HEK293 (cell line): ENCODE measurements at regions not wholly inside any gene's neighbourhood (a gene's known extent, or its start where the extent isn't known, plus 50 kb on each side); places are given as distances from the start of the nearest gene placed in this dataset.

Source experiments
- CTCF ChIA-PET: fragments of 350-600 bp; formaldehyde crosslinking; extraction: SDS; loops from one replicate; lab custom pipeline; 2021; ENCODE audit warnings: antibody characterized with exemption; lab: Yijun Ruan, JAX
- POLR2A ChIA-PET: fragments of 300-600 bp; formaldehyde crosslinking; extraction: SDS; loops from one replicate; lab custom pipeline; 2020; ENCODE audit warnings: antibody characterized with exemption, inconsistent platforms; lab: Yijun Ruan, JAX
- H3K27ac ChIP-seq: fragments of 200-500 bp; sonication (Bioruptor generic); 2 replicates; pipeline ENCODE4 v1.5.1; 2014; ENCODE audit warnings: low read depth, low read length, control low read depth, inconsistent platforms; ENCODE audit errors: extremely low read depth
- H3K36me3 ChIP-seq, 2 experiments: fragments of 200-500 bp in 1 of 2; sonication (Bioruptor generic) in 1 of 2; 1 replicate in 1 of 2; 2 replicates in 1 of 2; pipeline ENCODE4 v1.5.1; 2014 to 2017; ENCODE audit warnings: inconsistent platforms in 2 of 2, low read length in 2 of 2; ENCODE audit not compliant: control insufficient read depth in 2 of 2, insufficient read depth in 1 of 2
- H3K4me1 ChIP-seq: fragments of 200-500 bp; sonication (Bioruptor generic); 2 replicates; pipeline ENCODE4 v1.5.1; 2014; ENCODE audit warnings: mild to moderate bottlenecking, low read length, inconsistent platforms; ENCODE audit not compliant: control insufficient read depth, insufficient read depth
- H3K4me3 ChIP-seq: 2 replicates; pipeline ENCODE4 v1.5.1; 2011; ENCODE audit warnings: low read depth, mild to moderate bottlenecking, control low read depth, low read length, moderate library complexity
- H3K9me3 ChIP-seq: fragments of 200-500 bp; sonication (Bioruptor generic); 2 replicates; pipeline ENCODE4 v1.5.1; 2014; ENCODE audit warnings: low read depth, low read length, inconsistent platforms; ENCODE audit not compliant: control insufficient read depth, insufficient read depth
- KLF8 ChIP-seq: fragments of 450-650 bp; formaldehyde crosslinking; IDR thresholded peaks from 2 replicates; pipeline ENCODE4 v1.5.1; 2016; ENCODE audit warnings: missing biosample characterization, missing genetic modification characterization
- PRDM1 ChIP-seq: fragments of 450-650 bp; formaldehyde crosslinking; IDR thresholded peaks from 2 replicates; pipeline ENCODE4; 2016; ENCODE audit warnings: missing biosample characterization, missing genetic modification characterization
- WT1 ChIP-seq: fragments of 450-650 bp; formaldehyde crosslinking; IDR thresholded peaks from 2 replicates; pipeline ENCODE4 v1.5.1; 2016; ENCODE audit warnings: missing biosample characterization, missing genetic modification characterization
- ZBTB20 ChIP-seq: fragments of 450-650 bp; formaldehyde crosslinking; IDR thresholded peaks from 2 replicates; pipeline ENCODE4 v1.5.1; 2016; ENCODE audit warnings: missing biosample characterization, missing genetic modification characterization
- ZBTB21 ChIP-seq: fragments of 450-650 bp; formaldehyde crosslinking; IDR thresholded peaks from 2 replicates; pipeline ENCODE4 v1.5.1; 2017; ENCODE audit warnings: missing biosample characterization, missing genetic modification characterization
- ZBTB48 ChIP-seq: fragments of 450-650 bp; formaldehyde crosslinking; IDR thresholded peaks from 2 replicates; pipeline ENCODE4 v1.5.1; 2016; ENCODE audit warnings: missing biosample characterization, missing genetic modification characterization
- ZFP41 ChIP-seq: fragments of 450-650 bp; formaldehyde crosslinking; IDR thresholded peaks from 2 replicates; pipeline ENCODE4 v1.5.1; 2016; ENCODE audit warnings: missing biosample characterization, missing genetic modification characterization, borderline replicate concordance
- ZNF112 ChIP-seq: fragments of 450-650 bp; formaldehyde crosslinking; IDR thresholded peaks from 2 replicates; pipeline ENCODE4 v1.5.0; 2017; ENCODE audit warnings: missing biosample characterization, missing genetic modification characterization
- ZNF114 ChIP-seq: fragments of 450-650 bp; formaldehyde crosslinking; IDR thresholded peaks from 2 replicates; pipeline ENCODE4 v1.5.0; 2017; ENCODE audit warnings: missing biosample characterization, missing genetic modification characterization
- ZNF175 ChIP-seq: fragments of 450-650 bp; formaldehyde crosslinking; IDR thresholded peaks from 2 replicates; pipeline ENCODE4 v1.5.1; 2016; ENCODE audit warnings: missing biosample characterization, missing genetic modification characterization
- ZNF223 ChIP-seq: fragments of 450-650 bp; formaldehyde crosslinking; IDR thresholded peaks from 2 replicates; pipeline ENCODE4 v1.5.1; 2016; ENCODE audit warnings: missing biosample characterization, missing genetic modification characterization
- ZNF239 ChIP-seq: fragments of 450-650 bp; formaldehyde crosslinking; IDR thresholded peaks from 2 replicates; pipeline ENCODE4 v1.5.1; 2016; ENCODE audit warnings: missing biosample characterization, missing genetic modification characterization
- ZNF266 ChIP-seq: fragments of 450-650 bp; formaldehyde crosslinking; IDR thresholded peaks from 2 replicates; pipeline ENCODE4 v1.5.1; 2016; ENCODE audit warnings: missing biosample characterization, missing genetic modification characterization, low read depth
- ZNF37A ChIP-seq: fragments of 450-650 bp; IDR thresholded peaks from 2 replicates; pipeline ENCODE4 v1.5.1; 2018; ENCODE audit warnings: missing biosample characterization, missing genetic modification characterization
- ZNF391 ChIP-seq: fragments of 450-650 bp; formaldehyde crosslinking; IDR thresholded peaks from 2 replicates; pipeline ENCODE4 v1.5.1; 2016; ENCODE audit warnings: low read depth, missing biosample characterization, missing genetic modification characterization, borderline replicate concordance
- ZNF423 ChIP-seq: fragments of 450-650 bp; formaldehyde crosslinking; IDR thresholded peaks from 2 replicates; pipeline ENCODE4 v1.5.1; 2016; ENCODE audit warnings: missing biosample characterization, missing genetic modification characterization
- ZNF426 ChIP-seq: fragments of 450-650 bp; formaldehyde crosslinking; IDR thresholded peaks from 2 replicates; pipeline ENCODE4 v1.5.1; 2017; ENCODE audit warnings: missing biosample characterization, missing genetic modification characterization, mild to moderate bottlenecking, inconsistent platforms, moderate library complexity
- ZNF514 ChIP-seq: fragments of 450-650 bp; formaldehyde crosslinking; IDR thresholded peaks from 2 replicates; pipeline ENCODE4 v1.5.1; 2016; ENCODE audit warnings: missing biosample characterization, missing genetic modification characterization
- ZNF585B ChIP-seq: fragments of 450-650 bp; formaldehyde crosslinking; IDR thresholded peaks from 2 replicates; pipeline ENCODE4 v1.5.1; 2016; ENCODE audit warnings: missing biosample characterization, missing genetic modification characterization
- ZNF707 ChIP-seq: fragments of 450-650 bp; formaldehyde crosslinking; IDR thresholded peaks from 2 replicates; pipeline ENCODE4 v1.5.1; 2016; ENCODE audit warnings: missing biosample characterization, missing genetic modification characterization
- TF ChIP-seq, protein P1 (sequence below): fragments of 450-650 bp; formaldehyde crosslinking; IDR thresholded peaks from 2 replicates; pipeline ENCODE4 v1.5.1; 2017; ENCODE audit warnings: missing biosample characterization, missing genetic modification characterization
- TF ChIP-seq, protein P2 (sequence below): fragments of 450-650 bp; formaldehyde crosslinking; conservative IDR thresholded peaks from 2 replicates; pipeline ENCODE4 v1.5.1; 2016; ENCODE audit warnings: low read depth, missing biosample characterization, missing genetic modification characterization

DNA sequence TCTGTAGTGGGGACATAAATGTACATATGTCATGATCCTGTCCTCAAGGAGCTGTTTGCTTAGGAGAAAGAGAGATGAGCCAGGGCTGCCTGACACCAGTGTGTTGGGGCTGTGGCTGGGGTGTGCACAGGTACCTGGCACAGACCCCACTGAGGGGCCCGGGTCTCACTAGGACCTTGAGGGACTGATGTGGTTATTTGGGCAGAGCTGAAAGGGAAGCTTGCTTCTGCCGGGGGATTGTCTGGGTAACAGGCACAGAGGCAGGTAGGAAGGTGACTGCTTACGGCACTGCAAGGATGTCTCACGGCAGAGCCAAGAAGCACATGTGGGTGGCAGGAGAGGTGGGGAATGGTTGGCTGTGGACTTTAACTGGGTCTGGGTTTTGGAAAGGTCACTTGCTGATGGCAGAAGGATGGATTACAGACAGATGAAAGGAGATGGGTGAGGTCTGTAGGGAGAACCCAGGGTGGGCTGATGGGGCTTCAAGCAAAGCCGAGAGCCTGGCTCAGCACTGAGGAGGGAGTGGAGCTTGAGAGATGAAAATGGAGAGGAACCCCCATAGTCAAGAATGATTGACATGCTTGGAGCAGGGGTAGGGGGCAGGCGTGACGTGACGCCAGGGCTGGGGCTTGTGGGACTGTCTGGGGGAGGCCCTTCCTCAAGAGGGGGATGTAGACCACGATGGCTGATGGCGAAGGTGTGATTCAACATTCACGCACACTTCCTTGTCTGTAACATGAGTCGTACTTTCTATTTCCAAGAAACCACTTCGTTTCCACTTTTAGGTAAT, 207.7 kb upstream of the SHH start:
- Histone ChIP-seq H3K4me3 (no peak overlapping the region), H3K36me3 (no peaks in the 10 kb centered on the region)
- TF ChIP-seq ZNF112 (tag by site-specific recombination) (no peak), ZNF391 (no peak), ZBTB21 (tag by site-specific recombination) (no peak), ZNF514 (tag by site-specific recombination) (no peak)
- TF ChIP-seq, all 188 proteins: peak for 0
- Histone ChIP-seq H3K9me3 (no peaks in the 10 kb centered on the region), H3K27ac (no peak overlapping the region), H3K4me1 (no peaks in the 10 kb centered on the region)
- ChIA-PET POLR2A (no interaction called here), CTCF (no interaction called here)

DNA sequence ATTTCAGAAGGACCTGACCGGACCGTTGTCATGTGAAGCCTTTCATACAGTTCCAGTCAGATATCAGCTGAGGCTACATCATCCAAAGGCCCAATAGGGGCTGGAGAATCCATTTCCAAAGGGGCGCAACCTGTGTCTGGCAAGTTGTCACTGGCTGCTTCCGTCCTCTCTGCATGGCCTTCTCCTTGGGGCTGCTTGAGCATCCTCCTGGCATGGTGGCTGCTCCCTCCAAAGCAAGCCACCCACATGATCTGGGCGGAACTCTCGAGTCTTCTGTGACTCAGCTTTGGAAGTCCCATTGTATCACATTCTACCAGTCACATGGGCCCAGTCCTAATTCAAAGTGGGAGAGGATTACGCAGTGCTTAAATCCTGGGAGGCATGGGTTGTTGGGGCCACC, 207.0 kb upstream of the SHH start:
- POLR2A ChIA-PET = no interaction called here
- TF ChIP-seq, protein P1, sequence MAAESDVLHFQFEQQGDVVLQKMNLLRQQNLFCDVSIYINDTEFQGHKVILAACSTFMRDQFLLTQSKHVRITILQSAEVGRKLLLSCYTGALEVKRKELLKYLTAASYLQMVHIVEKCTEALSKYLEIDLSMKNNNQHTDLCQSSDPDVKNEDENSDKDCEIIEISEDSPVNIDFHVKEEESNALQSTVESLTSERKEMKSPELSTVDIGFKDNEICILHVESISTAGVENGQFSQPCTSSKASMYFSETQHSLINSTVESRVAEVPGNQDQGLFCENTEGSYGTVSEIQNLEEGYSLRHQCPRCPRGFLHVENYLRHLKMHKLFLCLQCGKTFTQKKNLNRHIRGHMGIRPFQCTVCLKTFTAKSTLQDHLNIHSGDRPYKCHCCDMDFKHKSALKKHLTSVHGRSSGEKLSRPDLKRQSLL (tag by site-specific recombination) = no peak
- CTCF ChIA-PET = no interaction called here

DNA sequence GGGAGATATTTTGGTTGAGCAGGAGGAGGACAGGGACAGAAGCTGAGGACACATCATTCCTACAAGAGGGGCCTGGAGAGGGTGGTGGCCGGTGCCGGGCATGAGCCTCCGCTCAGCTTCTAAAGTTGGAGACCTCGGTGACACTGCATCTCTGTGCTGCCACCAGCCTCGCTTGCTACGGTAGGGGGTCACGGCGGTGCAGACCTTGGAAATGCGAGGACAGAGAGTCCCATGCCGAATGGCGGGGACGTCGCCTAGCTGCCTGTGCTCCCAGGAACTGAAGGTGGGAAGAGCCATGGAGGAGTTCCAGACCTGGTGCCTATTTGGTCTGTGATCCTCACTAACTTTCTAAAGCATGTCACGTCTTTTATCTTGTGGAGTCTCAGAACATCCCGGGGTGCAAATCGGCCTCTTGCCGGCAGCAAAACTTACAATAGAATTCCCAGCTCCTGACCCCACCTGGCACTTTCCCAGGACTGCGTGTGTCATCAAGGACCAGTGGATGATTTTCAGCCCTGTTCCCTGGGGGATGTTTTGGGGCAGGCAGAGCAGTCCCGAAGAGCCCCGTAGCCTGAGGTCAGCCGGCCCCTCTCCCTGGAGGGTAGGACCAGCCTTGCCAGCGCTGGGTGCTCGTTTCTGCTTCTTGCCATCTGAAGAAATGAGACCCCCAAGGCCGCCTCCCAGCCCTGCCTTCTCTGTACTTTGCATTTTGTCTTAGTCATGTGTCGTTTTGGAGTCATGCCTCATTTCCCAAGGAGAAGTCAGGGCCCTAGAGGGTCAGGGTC, 205.8 kb upstream of the SHH start:
- Histone ChIP-seq H3K36me3 (no peaks in the 10 kb centered on the region), H3K27ac (no peak overlapping the region), H3K9me3 (no peaks in the 10 kb centered on the region), H3K4me1 (no peaks in the 10 kb centered on the region), H3K4me3 (no peak overlapping the region)
- POLR2A ChIA-PET = no interaction called here
- TF ChIP-seq ZNF266 (tag by site-specific recombination) = no peak
- no peak for TF ChIP-seq WT1 (tag by site-specific recombination)
- no peak for TF ChIP-seq ZBTB48
- no peak for TF ChIP-seq PRDM1 (tag by site-specific recombination)
- CTCF ChIA-PET = no interaction called here

More for the DNA sequence above, 207.0 kb upstream of the SHH start:
- H3K4me1 ChIP-seq = no peaks in the 10 kb centered on the region
- no peak overlapping the region for H3K4me3 ChIP-seq
- no peak overlapping the region for H3K27ac ChIP-seq
- no peaks in the 10 kb centered on the region for H3K36me3 ChIP-seq
- H3K9me3 ChIP-seq = no peaks in the 10 kb centered on the region

DNA sequence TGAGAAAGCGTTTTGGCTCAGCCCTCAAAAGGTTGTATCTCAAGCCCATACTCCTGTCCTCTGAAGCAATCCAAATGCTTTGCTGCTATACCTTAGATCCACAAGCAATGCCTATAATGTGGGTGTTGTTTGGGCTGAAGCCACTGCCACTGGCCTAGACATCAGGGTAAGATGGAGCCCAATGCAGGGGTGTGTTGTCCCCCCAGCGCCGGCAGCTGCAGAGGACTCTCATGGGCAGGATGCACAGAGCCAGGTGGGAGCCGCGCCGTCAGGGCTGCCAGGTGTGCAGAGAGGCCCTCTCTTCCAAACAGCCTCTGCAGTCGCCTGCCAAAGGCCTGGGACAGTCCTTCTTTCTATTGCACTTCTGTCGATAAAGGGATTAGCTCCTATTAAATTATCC, 205.2 kb upstream of the SHH start:
- POLR2A ChIA-PET = no interaction called here
- Histone ChIP-seq H3K36me3 (no peaks in the 10 kb centered on the region), H3K4me1 (no peaks in the 10 kb centered on the region), H3K9me3 (no peaks in the 10 kb centered on the region)
- CTCF ChIA-PET = no interaction called here
- no peak for TF ChIP-seq WT1 (tag by site-specific recombination)
- no peak for TF ChIP-seq ZNF423 (tag by site-specific recombination)
- no peak for TF ChIP-seq ZNF239 (tag by site-specific recombination)
- no peak for TF ChIP-seq ZNF585B (tag by site-specific recombination)
- no peak for TF ChIP-seq ZNF37A
- no peak for TF ChIP-seq ZNF175
- TF ChIP-seq ZFP41 (tag by site-specific recombination) = no peak
- no peak for TF ChIP-seq ZNF223
- no peak for TF ChIP-seq ZNF426
- TF ChIP-seq, protein P2, sequence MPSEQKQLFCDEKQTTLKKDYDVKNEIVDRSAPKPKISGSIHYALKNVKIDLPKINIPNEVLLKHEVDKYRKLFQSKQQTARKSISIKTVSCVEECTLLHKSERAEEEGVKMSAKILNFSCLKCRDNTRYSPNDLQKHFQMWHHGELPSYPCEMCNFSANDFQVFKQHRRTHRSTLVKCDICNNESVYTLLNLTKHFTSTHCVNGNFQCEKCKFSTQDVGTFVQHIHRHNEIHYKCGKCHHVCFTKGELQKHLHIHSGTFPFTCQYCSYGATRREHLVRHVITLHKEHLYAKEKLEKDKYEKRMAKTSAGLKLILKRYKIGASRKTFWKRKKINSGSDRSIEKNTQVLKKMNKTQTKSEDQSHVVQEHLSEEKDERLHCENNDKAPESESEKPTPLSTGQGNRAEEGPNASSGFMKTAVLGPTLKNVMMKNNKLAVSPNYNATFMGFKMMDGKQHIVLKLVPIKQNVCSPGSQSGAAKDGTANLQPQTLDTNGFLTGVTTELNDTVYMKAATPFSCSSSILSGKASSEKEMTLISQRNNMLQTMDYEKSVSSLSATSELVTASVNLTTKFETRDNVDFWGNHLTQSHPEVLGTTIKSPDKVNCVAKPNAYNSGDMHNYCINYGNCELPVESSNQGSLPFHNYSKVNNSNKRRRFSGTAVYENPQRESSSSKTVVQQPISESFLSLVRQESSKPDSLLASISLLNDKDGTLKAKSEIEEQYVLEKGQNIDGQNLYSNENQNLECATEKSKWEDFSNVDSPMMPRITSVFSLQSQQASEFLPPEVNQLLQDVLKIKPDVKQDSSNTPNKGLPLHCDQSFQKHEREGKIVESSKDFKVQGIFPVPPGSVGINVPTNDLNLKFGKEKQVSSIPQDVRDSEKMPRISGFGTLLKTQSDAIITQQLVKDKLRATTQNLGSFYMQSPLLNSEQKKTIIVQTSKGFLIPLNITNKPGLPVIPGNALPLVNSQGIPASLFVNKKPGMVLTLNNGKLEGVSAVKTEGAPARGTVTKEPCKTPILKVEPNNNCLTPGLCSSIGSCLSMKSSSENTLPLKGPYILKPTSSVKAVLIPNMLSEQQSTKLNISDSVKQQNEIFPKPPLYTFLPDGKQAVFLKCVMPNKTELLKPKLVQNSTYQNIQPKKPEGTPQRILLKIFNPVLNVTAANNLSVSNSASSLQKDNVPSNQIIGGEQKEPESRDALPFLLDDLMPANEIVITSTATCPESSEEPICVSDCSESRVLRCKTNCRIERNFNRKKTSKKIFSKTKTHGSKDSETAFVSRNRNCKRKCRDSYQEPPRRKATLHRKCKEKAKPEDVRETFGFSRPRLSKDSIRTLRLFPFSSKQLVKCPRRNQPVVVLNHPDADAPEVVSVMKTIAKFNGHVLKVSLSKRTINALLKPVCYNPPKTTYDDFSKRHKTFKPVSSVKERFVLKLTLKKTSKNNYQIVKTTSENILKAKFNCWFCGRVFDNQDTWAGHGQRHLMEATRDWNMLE (tag by site-specific recombination) = no peak
- no peak for TF ChIP-seq ZNF707
- no peak for TF ChIP-seq KLF8 (tag by site-specific recombination)
- no peak for TF ChIP-seq ZNF114
- no peak for TF ChIP-seq ZBTB20
- TF ChIP-seq, all 188 proteins: peak for 0
- Histone ChIP-seq H3K27ac (no peak overlapping the region), H3K4me3 (no peak overlapping the region)
